OCI-LY1 (cell line): ENCODE measurements at regions not wholly inside any gene's neighbourhood (a gene's known extent, or its start where the extent isn't known, plus 50 kb on each side); places are given as distances from the start of the nearest gene placed in this dataset.

Experiments used
- CTCF ChIP-seq: fragments of 200-600 bp; sonication (generic), shearing (Covaris generic); IDR thresholded peaks from 2 replicates; pipeline ENCODE4 v1.5.1; 2017; ENCODE audit warnings: mild to moderate bottlenecking, antibody characterized with exemption, low read length, moderate library complexity, mixed read lengths
- EZH2 ChIP-seq: fragments of 200-600 bp; sonication (generic), shearing (Covaris generic); IDR thresholded peaks from 2 replicates; pipeline ENCODE4 v1.8.0; 2017; ENCODE audit warnings: borderline replicate concordance, mixed run types, mild to moderate bottlenecking, antibody characterized with exemption, low read length, moderate library complexity, mixed read lengths

GRCh38 chr5:138656916-138657315 is 81.7 kb upstream of the HSPA9 start:
- TF ChIP-seq CTCF = no peak
- TF ChIP-seq EZH2 = no peak
